Upper lobe of left lung (tissue), 4 donors: ENCODE measurements at regions not wholly inside any gene's neighbourhood (a gene's known extent, or its start where the extent isn't known, plus 50 kb on each side); places are given as distances from the start of the nearest gene placed in this dataset.

ENCODE experiments used
- POLR2A ChIP-seq, 4 donors: fragments of 450-650 bp; IDR thresholded peaks; one replicate each; pipeline ENCODE4 v1.5.1; 2016 to 2017; ENCODE audit warnings: antibody characterized with exemption in 4 of 4, mild to moderate bottlenecking in 2 of 4
- TF ChIP-seq, protein P1 (sequence below), 6 experiments: fragments of 450-650 bp in 4 of 6; fragments of 200-600 bp in 2 of 6; sonication (generic) in 2 of 6; IDR thresholded peaks; one replicate each; pipeline ENCODE4 v1.5.1; 2016 to 2019; ENCODE audit warnings: antibody characterized with exemption in 6 of 6

DNA sequence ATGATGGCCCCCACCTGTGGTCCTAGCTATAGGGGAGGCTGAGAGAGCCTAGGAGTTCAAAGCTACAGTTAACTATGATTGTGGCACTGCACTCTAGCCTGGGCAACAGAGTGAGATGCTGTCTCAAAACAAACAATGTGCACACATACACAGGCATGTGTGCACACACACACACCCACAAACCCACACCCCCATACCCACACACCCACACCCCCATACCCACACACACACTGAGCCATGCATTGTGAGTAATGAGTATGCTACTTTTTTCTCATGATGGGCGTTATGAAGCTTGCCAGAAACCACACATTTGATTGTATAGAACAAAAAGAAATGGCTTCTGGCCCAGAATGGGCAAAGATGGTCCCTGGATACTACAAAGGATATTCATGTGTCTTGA is 691.1 kb downstream of the SLC4A3 start:
- no peak for TF ChIP-seq POLR2A (IDR thresholded peaks at IDR 0.05)
- TF ChIP-seq, protein P1, sequence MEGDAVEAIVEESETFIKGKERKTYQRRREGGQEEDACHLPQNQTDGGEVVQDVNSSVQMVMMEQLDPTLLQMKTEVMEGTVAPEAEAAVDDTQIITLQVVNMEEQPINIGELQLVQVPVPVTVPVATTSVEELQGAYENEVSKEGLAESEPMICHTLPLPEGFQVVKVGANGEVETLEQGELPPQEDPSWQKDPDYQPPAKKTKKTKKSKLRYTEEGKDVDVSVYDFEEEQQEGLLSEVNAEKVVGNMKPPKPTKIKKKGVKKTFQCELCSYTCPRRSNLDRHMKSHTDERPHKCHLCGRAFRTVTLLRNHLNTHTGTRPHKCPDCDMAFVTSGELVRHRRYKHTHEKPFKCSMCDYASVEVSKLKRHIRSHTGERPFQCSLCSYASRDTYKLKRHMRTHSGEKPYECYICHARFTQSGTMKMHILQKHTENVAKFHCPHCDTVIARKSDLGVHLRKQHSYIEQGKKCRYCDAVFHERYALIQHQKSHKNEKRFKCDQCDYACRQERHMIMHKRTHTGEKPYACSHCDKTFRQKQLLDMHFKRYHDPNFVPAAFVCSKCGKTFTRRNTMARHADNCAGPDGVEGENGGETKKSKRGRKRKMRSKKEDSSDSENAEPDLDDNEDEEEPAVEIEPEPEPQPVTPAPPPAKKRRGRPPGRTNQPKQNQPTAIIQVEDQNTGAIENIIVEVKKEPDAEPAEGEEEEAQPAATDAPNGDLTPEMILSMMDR (IDR thresholded peaks at IDR 0.05), result no peak
